CD14-positive monocyte (primary cell): ENCODE measurements at regions not wholly inside any gene's neighbourhood (a gene's known extent, or its start where the extent isn't known, plus 50 kb on each side); places are given as distances from the start of the nearest gene placed in this dataset.

ENCODE experiments used
- DNase-seq, 3 donors: peaks; one replicate each; pipeline ENCODE4 v3.0.0-alpha.2; 2011 to 2022
- H2AFZ ChIP-seq: 2 replicates; pipeline ENCODE4 v1.6.0; 2012; ENCODE audit warnings: mild to moderate bottlenecking, low read depth, low read length, inconsistent platforms; ENCODE audit not compliant: insufficient read depth, poor library complexity, severe bottlenecking
- H3K27ac ChIP-seq, 2 donors: 1 replicate in 1 of 2; 2 replicates in 1 of 2; pipeline ENCODE4 v1.5.1; 2012 to 2013; ENCODE audit warnings: low read length in 2 of 2, control low read depth in 1 of 2, inconsistent platforms in 1 of 2, low read depth in 1 of 2, mild to moderate bottlenecking in 1 of 2
- H3K27me3 ChIP-seq, 2 donors: one replicate each; pipeline versions ENCODE4 v1.6.0 to v1.6.1; 2011 to 2013; ENCODE audit warnings: low read length in 2 of 2; ENCODE audit not compliant: control insufficient read depth in 2 of 2, insufficient read depth in 2 of 2
- H3K36me3 ChIP-seq, 2 donors: replicated peaks in 1 of 2; 1 replicate in 1 of 2; 2 replicates in 1 of 2; pipeline versions ENCODE4 v1.5.1 to v1.6.1; 2012 to 2013; ENCODE audit warnings: low read length in 2 of 2, control low read depth in 1 of 2, inconsistent platforms in 1 of 2, mild to moderate bottlenecking in 1 of 2; ENCODE audit not compliant: insufficient read depth in 2 of 2, control insufficient read depth in 1 of 2
- H3K4me1 ChIP-seq, 2 donors: 1 replicate in 1 of 2; 2 replicates in 1 of 2; pipeline versions ENCODE4 v1.5.1 to v1.6.1; 2012 to 2013; ENCODE audit warnings: low read length in 2 of 2, control low read depth in 1 of 2, inconsistent platforms in 1 of 2, mild to moderate bottlenecking in 1 of 2, moderate library complexity in 1 of 2; ENCODE audit not compliant: insufficient read depth in 2 of 2, control insufficient read depth in 1 of 2
- H3K4me2 ChIP-seq: replicated peaks from 2 replicates; pipeline ENCODE3; 2012; ENCODE audit warnings: low read length, moderate library complexity, mild to moderate bottlenecking; ENCODE audit not compliant: poor library complexity, severe bottlenecking; ENCODE audit errors: extremely low read depth
- H3K4me3 ChIP-seq, 3 experiments: fragments of 200-600 bp in 1 of 3; sonication (generic) in 1 of 3; replicated peaks in 1 of 3; 1 replicate in 2 of 3; 2 replicates in 1 of 3; pipeline ENCODE4 v1.5.1; 2011 to 2013; ENCODE audit warnings: low read length in 3 of 3, mild to moderate bottlenecking in 3 of 3, control low read depth in 2 of 3, low read depth in 2 of 3, inconsistent platforms in 1 of 3, moderate library complexity in 1 of 3
- H3K79me2 ChIP-seq: 2 replicates; pipeline ENCODE4 v1.6.0; 2012; ENCODE audit warnings: mild to moderate bottlenecking, control low read depth, inconsistent platforms, low read length, moderate library complexity; ENCODE audit not compliant: insufficient read depth
- H3K9ac ChIP-seq: 2 replicates; pipeline ENCODE4 v1.6.0; 2017; ENCODE audit warnings: low read length, mild to moderate bottlenecking; ENCODE audit not compliant: insufficient read depth, poor library complexity, severe bottlenecking
- H3K9me3 ChIP-seq, 2 donors: replicated peaks in 1 of 2; 1 replicate in 1 of 2; 2 replicates in 1 of 2; pipeline versions ENCODE4 v1.5.1 to v1.6.1; 2012 to 2013; ENCODE audit warnings: low read length in 2 of 2, control low read depth in 1 of 2; ENCODE audit not compliant: control insufficient read depth in 1 of 2, insufficient read depth in 1 of 2
- H4K20me1 ChIP-seq: 2 replicates; pipeline ENCODE4 v1.6.0; 2012; ENCODE audit warnings: mild to moderate bottlenecking, low read length, control low read depth, moderate library complexity; ENCODE audit not compliant: insufficient read depth
- H3K27ac Mint-ChIP-seq, 7 donors: one replicate each; pipeline ENCODE4 v1.8.0; 2020; ENCODE audit warnings: mild to moderate bottlenecking in 7 of 7, mixed read lengths in 7 of 7, moderate library complexity in 6 of 7, inconsistent platforms in 2 of 7
- H3K27me3 Mint-ChIP-seq, 3 donors: one replicate each; pipeline ENCODE4 v1.8.0; 2021 to 2022; ENCODE audit warnings: low read depth in 3 of 3, mild to moderate bottlenecking in 3 of 3, mixed read lengths in 3 of 3, moderate library complexity in 3 of 3, inconsistent platforms in 1 of 3
- H3K36me3 Mint-ChIP-seq, 2 donors: one replicate each; pipeline ENCODE4 v1.8.0; 2020; ENCODE audit warnings: mixed read lengths in 2 of 2, inconsistent platforms in 1 of 2, mild to moderate bottlenecking in 1 of 2
- H3K4me1 Mint-ChIP-seq: one replicate; pipeline ENCODE4 v1.8.0; 2020; ENCODE audit warnings: mild to moderate bottlenecking, mixed read lengths
- H3K4me3 Mint-ChIP-seq, 2 donors: one replicate each; pipeline ENCODE4 v1.8.0; 2020; ENCODE audit warnings: mild to moderate bottlenecking in 2 of 2, mixed read lengths in 2 of 2, moderate library complexity in 1 of 2
- H3K9me3 Mint-ChIP-seq, 7 donors: one replicate each; pipeline ENCODE4 v1.8.0; 2020 to 2022; ENCODE audit warnings: mixed read lengths in 7 of 7, mild to moderate bottlenecking in 6 of 7, moderate library complexity in 6 of 7, inconsistent platforms in 2 of 7
- CTCF ChIP-seq: fragments of 200-600 bp; IDR thresholded peaks from one replicate; pipeline ENCODE4 v1.8.0; 2022; ENCODE audit warnings: antibody characterized with exemption, mild to moderate bottlenecking
- WGBS: methylation state at CpG from one replicate; pipeline ENCODE4 v1.1.5; 2013; ENCODE audit warnings: missing lambda C conversion rate; ENCODE audit not compliant: insufficient coverage; 5-methylcytosine and 5-hydroxymethylcytosine counted together
- intact Hi-C, 2 donors: fragments of 100-400 bp; cut with micrococcal nuclease; formaldehyde crosslinking; loops; one replicate each; pipeline versions ENCODE4 v1.15.0 to v1.15.1; 2023

- no peaks in the 10 kb centered on the region for H3K9me3 ChIP-seq
- H3K27me3 Mint-ChIP-seq = peaks cover 0 to 6% (median 0%) of the 10 kb centered on the region in 3 donors
- no peaks in the 10 kb centered on the region for H3K36me3 Mint-ChIP-seq
- H3K4me1 Mint-ChIP-seq = peaks cover 3% of the 10 kb centered on the region
- TF ChIP-seq CTCF = no peak
- no peaks in the 10 kb centered on the region for H3K36me3 ChIP-seq
- H4K20me1 ChIP-seq = no peaks in the 10 kb centered on the region
- WGBS = 59% methylated on average over 2 of the region's 4 CpGs
- no peak overlapping the region for H3K27ac Mint-ChIP-seq
- no peaks in the 10 kb centered on the region for H3K79me2 ChIP-seq
- peaks cover 0 to under 1% (median 0%) of the 10 kb centered on the region in 7 donors for H3K9me3 Mint-ChIP-seq
- no peak overlapping the region for H2AFZ ChIP-seq
- no peaks in the 10 kb centered on the region for H3K4me1 ChIP-seq
- no peak overlapping the region for H3K4me2 ChIP-seq
- no peak overlapping the region for H3K4me3 Mint-ChIP-seq
- DNase-seq = no peak
- H3K27ac ChIP-seq = no peak overlapping the region
- intact Hi-C loops = no loop called here
- no peak overlapping the region for H3K9ac ChIP-seq
- H3K4me3 ChIP-seq = no peak overlapping the region
- no peaks in the 10 kb centered on the region for H3K27me3 ChIP-seq
Measured at GRCh38 chr7:42429339-42429738, 192.3 kb upstream of the GLI3 start.

GRCh38 chr7:42426163-42426562, 189.2 kb upstream of the GLI3 start:
- no peaks in the 10 kb centered on the region for H4K20me1 ChIP-seq
- no CpG with 5 or more reads among the region's 4 CpGs for WGBS
- H2AFZ ChIP-seq = no peak overlapping the region
- no peak overlapping the region for H3K4me3 Mint-ChIP-seq
- no peak overlapping the region for H3K27ac Mint-ChIP-seq
- H3K9ac ChIP-seq = no peak overlapping the region
- H3K4me1 ChIP-seq = no peaks in the 10 kb centered on the region
- H3K9me3 ChIP-seq = no peaks in the 10 kb centered on the region
- peaks cover 0 to 6% (median 0%) of the 10 kb centered on the region in 3 donors for H3K27me3 Mint-ChIP-seq
- H3K36me3 Mint-ChIP-seq = no peaks in the 10 kb centered on the region
- no peaks in the 10 kb centered on the region for H3K36me3 ChIP-seq
- intact Hi-C loops = no loop called here
- H3K27ac ChIP-seq = no peak overlapping the region
- no peaks in the 10 kb centered on the region for H3K4me1 Mint-ChIP-seq
- DNase-seq = no peak
- H3K79me2 ChIP-seq = no peaks in the 10 kb centered on the region
- TF ChIP-seq CTCF = no peak
- peaks cover 0 to 4% (median 0%) of the 10 kb centered on the region in 7 donors for H3K9me3 Mint-ChIP-seq
- H3K4me2 ChIP-seq = no peak overlapping the region
- H3K27me3 ChIP-seq = no peaks in the 10 kb centered on the region
- H3K4me3 ChIP-seq = no peak overlapping the region
